Right ventricle myocardium superior (tissue), 1 donor: ENCODE measurements at regions not wholly inside any gene's neighbourhood (a gene's known extent, or its start where the extent isn't known, plus 50 kb on each side); places are given as distances from the start of the nearest gene placed in this dataset.

ENCODE experiments used
- ATAC-seq: fragments of 200-7000 bp; cut with Tn5 transposase; one replicate; pipeline ENCODE4 v1.9.1; 2020; ENCODE audit warnings: mild to moderate bottlenecking; ENCODE audit not compliant: poor library complexity
- DNase-seq: peaks from one replicate; pipeline ENCODE4 v3.0.0-alpha.2; 2020
- intact Hi-C: fragments of 100-400 bp; cut with DNase I; formaldehyde crosslinking; loops from one replicate; pipeline ENCODE4 v1.11.2; 2022
- donor health status: DM: no; HTN: yes; CAD: no; lungs with severe emphysema.

- ATAC-seq (peak; percentile 52), DNase-seq (no peak)
- intact Hi-C loops, result no loop called here
Observed at GRCh38 chr4:24260923-24261564, 323.3 kb downstream of the DHX15 start.

- DNase-seq (no peak), ATAC-seq (no peak)
- intact Hi-C loops, result no loop called here
Observed at GRCh38 chr4:24260133-24260715, 324.1 kb downstream of the DHX15 start.

- intact Hi-C loops, result no loop called here
- DNase-seq (no peak), ATAC-seq (no peak)
Observed at GRCh38 chr4:24256547-24256946, 327.8 kb downstream of the DHX15 start.

- intact Hi-C loops, result no loop called here
- ATAC-seq, result no peak
- DNase-seq, result no peak
Observed at GRCh38 chr4:24256066-24256465, 328.3 kb downstream of the DHX15 start.

- ATAC-seq, result no peak
- no peak for DNase-seq
- intact Hi-C loops, result no loop called here
Observed at GRCh38 chr4:24252121-24252520, 332.2 kb downstream of the DHX15 start.

- intact Hi-C loops, result no loop called here
- no peak for ATAC-seq
- no peak for DNase-seq
Observed at GRCh38 chr4:24251589-24251988, 332.8 kb downstream of the DHX15 start.

- DNase-seq, result no peak
- intact Hi-C loops, result no loop called here
- ATAC-seq, result no peak
Observed at GRCh38 chr4:24249972-24250371, 334.4 kb downstream of the DHX15 start.

GRCh38 chr4:24248674-24249630 is 335.4 kb downstream of the DHX15 start:
- intact Hi-C loops, result no loop called here
- ATAC-seq (peak; percentile 75), DNase-seq (peak; percentile 46)

- no peak for DNase-seq
- ATAC-seq, result no peak
- intact Hi-C loops, result no loop called here
Observed at GRCh38 chr4:24245491-24245820, 338.9 kb downstream of the DHX15 start.

- DNase-seq, result peak; percentile 68
- ATAC-seq, result peak; percentile 93
- intact Hi-C loops, result no loop called here
Observed at GRCh38 chr4:24244663-24245490, 339.5 kb downstream of the DHX15 start.

GRCh38 chr4:24243641-24244040 is 340.7 kb downstream of the DHX15 start:
- DNase-seq (no peak), ATAC-seq (no peak)
- intact Hi-C loops, result no loop called here

- ATAC-seq (no peak), DNase-seq (no peak)
- intact Hi-C loops, result no loop called here
Observed at GRCh38 chr4:24241511-24241910, 342.8 kb downstream of the DHX15 start.

GRCh38 chr4:24240655-24241054 is 343.7 kb downstream of the DHX15 start:
- DNase-seq, result no peak
- no peak for ATAC-seq
- intact Hi-C loops, result no loop called here

- intact Hi-C loops, result no loop called here
- DNase-seq, result no peak
- no peak for ATAC-seq
Observed at GRCh38 chr4:24237709-24238108, 346.6 kb downstream of the DHX15 start.

GRCh38 chr4:24236532-24236931 is 346.7 kb upstream of the PPARGC1A start:
- intact Hi-C loops, result no loop called here
- no peak for ATAC-seq
- no peak for DNase-seq

- intact Hi-C loops, result no loop called here
- ATAC-seq, result no peak
- DNase-seq, result no peak
Observed at GRCh38 chr4:24236120-24236519, 346.3 kb upstream of the PPARGC1A start.

GRCh38 chr4:24235618-24236017 is 345.8 kb upstream of the PPARGC1A start:
- no peak for DNase-seq
- ATAC-seq, result no peak
- intact Hi-C loops, result no loop called here

GRCh38 chr4:24234288-24234848 is 344.5 kb upstream of the PPARGC1A start:
- intact Hi-C loops, result no loop called here
- peak; percentile 63 for ATAC-seq
- DNase-seq, result no peak

- DNase-seq, result no peak
- intact Hi-C loops, result no loop called here
- ATAC-seq, result no peak
Observed at GRCh38 chr4:24230955-24231354, 341.1 kb upstream of the PPARGC1A start.
